ENCODE measurements at regions not wholly inside any gene's neighbourhood (a gene's known extent, or its start where the extent isn't known, plus 50 kb on each side); places are given as distances from the start of the nearest gene placed in this dataset.
"Not testable (repeated sequence)": the region's sequence is repeated elsewhere in the genome, so short reads cannot be mapped to it uniquely, and the experiment has no call there.

DNA sequence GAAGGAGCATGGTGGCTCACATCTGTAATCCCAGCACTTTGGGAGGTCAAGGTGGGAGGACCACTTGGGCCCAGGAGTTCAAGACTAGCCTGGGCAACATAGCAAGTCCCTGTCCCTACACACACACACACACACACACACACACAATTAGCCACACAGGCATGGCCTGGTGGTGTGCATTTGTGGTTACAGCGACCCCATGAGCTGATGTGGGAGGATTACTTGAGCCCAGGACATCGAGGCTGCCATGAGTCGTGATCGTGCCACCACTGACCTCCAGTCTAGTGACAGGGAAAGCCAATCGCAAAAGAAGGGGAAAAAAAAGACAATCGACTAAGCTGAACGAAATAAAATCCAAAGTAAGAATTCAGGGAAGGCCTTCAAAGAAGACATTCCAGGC lies 67.9 kb downstream of the TBX3 start:
- H3K9me3 ChIP-seq (replicated peaks) = no peaks in the 10 kb centered on the region
- no peaks in the 10 kb centered on the region for H3K36me3 ChIP-seq
- no peaks in the 10 kb centered on the region for H3K27me3 ChIP-seq (replicated peaks)
- H3K27ac ChIP-seq = no peak overlapping the region
- no peak overlapping the region for H3K4me3 ChIP-seq
- DNase-seq (ENCODE audit: low read depth in 1 of 2, low spot score in 2 of 2) = no peak
- no peaks in the 10 kb centered on the region for H3K4me1 ChIP-seq (replicated peaks)

DNA sequence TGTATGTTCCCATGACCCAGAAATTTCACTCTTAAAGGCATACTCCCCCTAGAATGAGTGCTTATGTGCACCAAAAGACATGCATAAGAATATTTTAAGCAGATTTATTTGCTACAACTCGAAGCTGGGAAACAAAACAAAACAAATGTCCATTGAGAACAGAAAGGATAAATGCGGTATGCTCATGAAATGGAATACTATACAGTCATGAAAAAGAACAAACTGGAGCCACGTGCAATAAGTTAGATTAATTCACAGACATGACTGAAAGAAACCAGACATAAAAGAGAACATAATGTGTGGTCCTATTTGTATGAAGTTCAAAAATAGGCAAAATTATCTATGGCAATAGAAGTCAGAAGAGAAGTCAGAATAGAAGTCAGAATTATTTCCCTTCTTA lies 69.9 kb downstream of the TBX3 start:
- DNase-seq (ENCODE audit: low read depth in 1 of 2, low spot score in 2 of 2) = no peak
- Histone ChIP-seq H3K4me3 (no peak overlapping the region), H3K36me3 (no peaks in the 10 kb centered on the region), H3K27me3 (replicated peaks) (no peaks in the 10 kb centered on the region), H3K27ac (no peak overlapping the region), H3K4me1 (replicated peaks) (no peaks in the 10 kb centered on the region), H3K9me3 (replicated peaks) (no peaks in the 10 kb centered on the region)

DNA sequence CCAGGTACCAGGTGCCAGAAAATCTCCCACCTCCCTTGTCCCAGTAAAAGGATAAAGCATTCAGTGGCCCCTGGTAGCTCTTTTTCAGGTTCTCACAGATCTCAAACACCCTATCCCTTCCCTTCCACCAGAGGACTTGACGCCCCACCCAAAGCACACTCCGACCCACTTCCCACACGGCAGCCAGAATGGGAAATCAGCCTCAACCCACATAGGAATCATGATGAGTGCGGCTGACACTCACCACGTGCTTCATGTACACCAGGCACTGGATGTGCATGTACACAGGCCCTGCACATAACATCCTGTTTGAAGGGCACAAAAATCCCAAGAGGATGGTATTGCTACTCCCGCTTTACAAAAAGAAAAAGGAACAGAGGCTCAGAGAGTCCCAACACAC lies 71.9 kb downstream of the TBX3 start:
- no peaks in the 10 kb centered on the region for H3K27me3 ChIP-seq (replicated peaks)
- H3K27ac ChIP-seq = no peak overlapping the region
- no peaks in the 10 kb centered on the region for H3K36me3 ChIP-seq
- H3K4me1 ChIP-seq (replicated peaks) = no peaks in the 10 kb centered on the region
- DNase-seq (ENCODE audit: low read depth in 1 of 2, low spot score in 2 of 2) = no peak
- H3K9me3 ChIP-seq (replicated peaks) = no peaks in the 10 kb centered on the region
- H3K4me3 ChIP-seq = no peak overlapping the region

DNA sequence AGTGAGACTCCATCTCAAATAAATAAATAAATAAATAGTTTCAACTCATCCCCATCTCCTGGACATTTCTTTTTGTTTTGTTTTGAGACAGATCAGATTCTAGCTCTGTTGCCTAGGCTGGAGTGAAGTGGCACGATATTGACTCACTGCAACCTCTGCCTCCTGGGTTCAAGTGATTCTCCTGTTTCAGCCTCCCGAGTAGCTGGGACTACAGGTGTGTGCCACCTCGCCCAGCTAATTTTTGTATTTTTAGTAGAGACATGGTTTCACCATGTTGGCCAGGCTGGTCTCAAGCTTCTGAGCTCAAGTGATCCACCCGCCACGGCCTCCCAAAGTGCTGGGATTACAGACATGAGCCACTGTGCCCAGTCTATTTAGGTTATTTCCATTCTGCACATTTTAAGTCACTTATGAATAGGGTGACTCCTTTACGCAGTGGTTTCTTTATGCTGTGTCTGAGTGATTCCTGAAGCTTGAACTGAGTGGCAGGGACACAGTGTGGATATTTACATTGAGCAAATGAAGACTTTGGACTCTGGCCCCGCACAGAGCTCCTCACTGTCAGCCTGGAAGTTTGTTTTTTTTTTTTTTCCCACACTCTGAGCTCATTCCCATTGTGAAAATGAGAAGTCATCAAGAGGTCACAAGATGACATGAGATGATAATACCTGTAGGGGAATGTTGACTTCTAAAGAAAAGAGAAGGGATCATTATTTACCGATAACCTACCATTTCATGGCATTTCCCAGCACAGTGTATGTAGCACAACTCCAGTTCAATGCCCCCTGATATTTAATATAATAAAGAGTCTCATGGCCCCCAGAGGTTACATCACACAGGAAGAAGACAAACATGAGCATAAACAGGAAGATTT lies 72.6 kb downstream of the TBX3 start:
- Histone ChIP-seq H3K27ac (no peak overlapping the region), H3K9me3 (replicated peaks) (no peaks in the 10 kb centered on the region), H3K27me3 (replicated peaks) (no peaks in the 10 kb centered on the region), H3K4me3 (no peak overlapping the region), H3K4me1 (replicated peaks) (no peaks in the 10 kb centered on the region), H3K36me3 (no peaks in the 10 kb centered on the region)
- DNase-seq (ENCODE audit: low read depth in 1 of 2, low spot score in 2 of 2) = no peak

DNA sequence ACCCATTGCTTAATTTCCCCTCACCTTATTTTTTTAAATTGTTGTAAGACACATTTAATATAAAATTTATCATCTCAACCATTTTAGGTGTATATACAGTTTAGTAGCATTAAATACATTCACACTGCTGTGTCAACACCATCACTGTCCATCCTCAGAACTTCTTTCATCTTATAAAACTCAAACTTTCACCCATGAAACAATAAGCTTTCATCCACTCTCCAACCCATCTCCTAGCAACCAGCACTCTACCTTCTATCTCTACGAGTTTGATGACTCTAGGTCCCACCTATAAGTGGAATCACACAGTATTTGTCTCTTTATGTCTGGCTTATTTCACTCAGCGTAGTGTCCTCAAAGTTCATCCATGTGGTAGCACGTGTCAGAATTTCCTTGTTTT lies 75.5 kb downstream of the TBX3 start:
- Histone ChIP-seq H3K9me3 (replicated peaks) (no peaks in the 10 kb centered on the region), H3K27me3 (replicated peaks) (no peaks in the 10 kb centered on the region), H3K27ac (no peak overlapping the region), H3K4me1 (replicated peaks) (no peaks in the 10 kb centered on the region), H3K36me3 (no peaks in the 10 kb centered on the region), H3K4me3 (no peak overlapping the region)
- no peak for DNase-seq (ENCODE audit: low read depth in 1 of 2, low spot score in 2 of 2)

DNA sequence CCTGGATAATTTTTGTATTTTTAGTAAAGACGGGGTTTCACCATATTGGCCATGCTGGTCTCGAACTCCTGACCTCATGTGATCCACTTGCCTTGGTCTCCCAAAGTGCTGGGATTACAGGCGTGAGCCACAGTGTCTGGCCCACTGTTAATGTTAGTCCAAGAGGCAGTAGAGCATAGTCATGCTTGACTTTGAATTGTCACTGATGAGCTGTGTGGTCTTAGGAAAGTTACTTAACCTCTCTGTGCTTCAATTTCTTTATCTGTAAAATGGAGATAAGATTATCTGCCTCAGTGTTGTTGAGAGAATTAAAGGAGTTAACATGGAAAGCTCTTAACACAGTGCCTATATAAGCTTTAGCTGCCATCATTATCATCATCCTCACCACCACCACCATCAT lies 78.1 kb downstream of the TBX3 start:
- H3K27ac ChIP-seq = no peak overlapping the region
- H3K4me3 ChIP-seq = no peak overlapping the region
- H3K9me3 ChIP-seq (replicated peaks) = no peaks in the 10 kb centered on the region
- DNase-seq (ENCODE audit: low read depth in 1 of 2, low spot score in 2 of 2) = no peak
- no peaks in the 10 kb centered on the region for H3K36me3 ChIP-seq
- no peaks in the 10 kb centered on the region for H3K27me3 ChIP-seq (replicated peaks)
- H3K4me1 ChIP-seq (replicated peaks) = no peaks in the 10 kb centered on the region

DNA sequence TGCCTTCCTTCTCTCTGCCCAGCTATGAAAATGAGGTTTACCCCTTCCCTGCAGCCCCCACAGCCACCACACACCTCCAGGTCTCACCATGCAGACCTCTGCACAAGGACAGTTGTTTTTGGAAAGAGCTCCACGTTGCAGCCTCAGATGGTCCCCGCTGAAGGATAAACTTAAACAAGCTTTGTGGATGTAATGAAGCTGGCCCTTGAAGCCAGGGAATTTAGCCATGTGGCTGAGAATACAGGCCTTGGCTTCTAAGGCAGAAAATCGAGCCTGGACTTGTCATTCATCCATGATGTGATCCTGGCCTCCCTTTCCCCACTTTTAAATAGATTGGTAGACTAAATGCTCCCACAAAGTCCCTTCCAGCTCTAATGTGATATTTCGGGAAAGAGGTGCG lies 79.4 kb downstream of the TBX3 start:
- Histone ChIP-seq H3K4me3 (no peak overlapping the region), H3K9me3 (replicated peaks) (no peaks in the 10 kb centered on the region), H3K4me1 (replicated peaks) (no peaks in the 10 kb centered on the region), H3K27ac (no peak overlapping the region), H3K36me3 (no peaks in the 10 kb centered on the region), H3K27me3 (replicated peaks) (no peaks in the 10 kb centered on the region)
- no peak for DNase-seq (ENCODE audit: low read depth in 1 of 2, low spot score in 2 of 2)

DNA sequence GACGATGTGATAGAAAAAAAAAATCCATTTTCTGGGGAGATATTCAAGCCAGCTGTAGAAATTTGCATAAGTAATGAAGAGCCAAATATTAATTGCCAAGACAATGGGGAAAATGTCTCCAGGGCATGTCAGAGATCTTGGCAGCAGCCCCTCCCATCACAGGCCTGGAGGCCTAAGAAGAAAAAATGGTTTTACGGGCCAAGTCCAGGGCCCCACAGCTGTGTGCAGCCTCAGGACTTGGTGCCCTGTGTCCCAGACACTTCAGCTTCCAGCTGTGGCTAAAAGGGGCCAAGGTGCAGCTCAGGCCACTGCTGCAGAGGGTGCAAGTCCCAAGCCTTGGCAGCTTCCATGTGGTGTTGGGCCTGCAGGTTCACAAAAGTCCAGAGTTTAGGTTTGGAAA lies 83.4 kb downstream of the TBX3 start:
- not testable (repeated sequence) for H3K27ac ChIP-seq; H3K36me3 ChIP-seq; H3K4me3 ChIP-seq; DNase-seq (ENCODE audit: low read depth in 1 of 2, low spot score in 2 of 2); H3K9me3 ChIP-seq (replicated peaks); H3K4me1 ChIP-seq (replicated peaks); H3K27me3 ChIP-seq (replicated peaks)

DNA sequence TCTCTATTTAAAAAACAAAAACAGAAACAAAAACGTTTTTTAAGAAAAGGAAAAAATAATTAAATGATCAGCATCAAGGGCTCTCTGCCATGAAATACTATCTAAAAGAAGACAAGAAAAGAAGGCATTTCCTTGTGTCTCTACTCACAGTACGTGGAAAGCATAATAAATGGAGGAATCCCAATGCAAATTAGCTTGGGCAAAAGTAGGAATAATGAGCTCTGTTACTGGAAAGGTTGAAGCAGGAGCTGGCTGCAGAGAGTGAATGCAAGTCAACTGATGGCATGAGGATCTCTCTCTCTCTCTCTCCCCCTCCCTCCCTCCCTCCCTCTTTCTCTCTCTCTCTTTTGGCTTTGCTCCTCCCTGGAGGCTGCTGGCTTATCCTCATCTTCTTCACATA lies 85.9 kb downstream of the TBX3 start:
- Histone ChIP-seq H3K27me3 (replicated peaks) (no peaks in the 10 kb centered on the region), H3K27ac (no peak overlapping the region), H3K4me3 (no peak overlapping the region), H3K9me3 (replicated peaks) (no peaks in the 10 kb centered on the region), H3K36me3 (no peaks in the 10 kb centered on the region), H3K4me1 (replicated peaks) (no peaks in the 10 kb centered on the region)
- no peak for DNase-seq (ENCODE audit: low read depth in 1 of 2, low spot score in 2 of 2)

DNA sequence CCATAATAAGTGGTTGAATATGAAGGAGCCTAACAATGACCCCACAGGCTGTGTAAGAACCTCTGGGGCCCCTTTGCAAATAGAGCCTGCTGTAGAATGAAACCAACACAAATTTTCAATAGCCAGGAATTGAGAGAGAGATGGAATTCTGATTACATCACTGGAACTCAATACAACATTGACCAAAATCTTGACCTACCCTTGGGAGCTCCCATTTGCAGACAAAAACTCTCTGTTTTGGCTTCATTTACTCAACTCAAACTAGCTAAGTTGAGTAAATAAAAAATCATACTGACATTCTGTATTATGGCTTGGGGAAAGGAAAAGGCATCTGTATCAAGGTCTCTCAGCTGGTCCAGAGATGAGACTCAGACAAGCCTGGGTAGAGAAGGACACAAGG lies 91.0 kb downstream of the TBX3 start:
- H3K36me3 ChIP-seq = no peaks in the 10 kb centered on the region
- no peak for DNase-seq (ENCODE audit: low read depth in 1 of 2, low spot score in 2 of 2)
- no peak overlapping the region for H3K27ac ChIP-seq
- no peaks in the 10 kb centered on the region for H3K4me1 ChIP-seq (replicated peaks)
- no peaks in the 10 kb centered on the region for H3K9me3 ChIP-seq (replicated peaks)
- no peak overlapping the region for H3K4me3 ChIP-seq
- no peaks in the 10 kb centered on the region for H3K27me3 ChIP-seq (replicated peaks)

DNA sequence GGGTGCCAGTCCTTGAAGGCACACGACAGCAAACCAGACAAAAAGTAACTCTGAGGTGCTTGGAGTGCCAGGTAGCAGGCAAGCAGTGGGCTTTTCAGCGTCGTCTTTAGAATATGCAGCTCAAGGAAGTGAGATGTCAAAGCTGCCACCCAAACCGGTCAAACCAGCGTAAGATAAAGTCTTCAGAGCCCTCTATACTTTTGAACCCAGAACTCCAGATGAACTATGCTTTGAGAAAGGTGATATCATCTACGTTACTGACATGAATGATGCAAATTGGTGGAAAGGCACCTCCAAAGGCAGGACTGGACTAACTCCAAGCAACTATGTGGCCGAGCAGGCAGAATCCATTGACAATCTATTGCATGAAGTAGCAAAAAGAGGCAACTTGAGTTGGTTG lies 95.9 kb downstream of the TBX3 start:
- Histone ChIP-seq H3K27me3 (replicated peaks) (no peaks in the 10 kb centered on the region), H3K4me1 (replicated peaks) (no peaks in the 10 kb centered on the region), H3K27ac (no peak overlapping the region), H3K36me3 (no peaks in the 10 kb centered on the region), H3K9me3 (replicated peaks) (no peaks in the 10 kb centered on the region), H3K4me3 (no peak overlapping the region)
- DNase-seq (ENCODE audit: low read depth in 1 of 2, low spot score in 2 of 2) = no peak

DNA sequence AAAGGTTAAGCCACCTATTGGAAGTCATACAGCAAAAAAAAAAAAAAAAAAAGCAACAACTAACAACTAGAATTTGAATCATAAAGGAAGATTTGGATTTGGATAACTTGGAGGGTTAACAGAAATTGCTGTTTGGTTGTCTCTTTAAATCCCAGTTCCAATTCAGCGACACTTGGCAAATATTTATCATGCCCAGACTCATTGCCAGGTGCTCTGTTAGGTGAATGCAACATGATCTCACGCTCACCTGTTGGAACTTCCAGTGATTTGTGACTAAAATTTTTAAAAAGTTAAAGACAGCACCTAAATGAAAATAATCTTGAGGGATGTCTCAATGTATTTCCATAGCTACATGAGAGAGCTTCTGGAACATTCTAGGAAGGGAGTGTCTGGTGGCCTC lies 103.7 kb downstream of the TBX3 start:
- H3K27me3 ChIP-seq (replicated peaks) = no peaks in the 10 kb centered on the region
- DNase-seq (ENCODE audit: low read depth in 1 of 2, low spot score in 2 of 2) = no peak
- no peak overlapping the region for H3K4me3 ChIP-seq
- no peak overlapping the region for H3K27ac ChIP-seq
- H3K4me1 ChIP-seq (replicated peaks) = no peaks in the 10 kb centered on the region
- no peaks in the 10 kb centered on the region for H3K36me3 ChIP-seq
- H3K9me3 ChIP-seq (replicated peaks) = no peaks in the 10 kb centered on the region

DNA sequence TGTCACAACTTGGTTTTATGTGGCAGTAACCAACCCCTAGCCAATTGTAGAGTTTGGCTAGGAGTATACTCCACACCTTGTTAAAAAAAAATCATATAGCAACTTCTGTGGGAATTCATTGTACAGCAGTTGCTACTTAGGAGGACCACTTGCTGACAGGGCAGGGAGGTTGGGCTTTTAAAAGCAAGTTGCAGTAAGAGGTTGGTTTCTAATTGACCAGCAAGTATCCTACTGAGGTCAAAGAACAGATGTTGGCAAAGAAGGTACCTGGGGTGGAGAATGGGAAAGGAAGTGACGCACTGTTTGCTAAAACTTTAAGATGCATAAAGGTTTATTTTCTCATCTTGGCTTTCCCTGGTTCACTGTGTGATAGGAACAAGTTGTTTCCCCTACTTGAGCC lies 104.6 kb downstream of the TBX3 start:
- Histone ChIP-seq H3K27ac (no peak overlapping the region), H3K4me1 (replicated peaks) (no peaks in the 10 kb centered on the region), H3K9me3 (replicated peaks) (no peaks in the 10 kb centered on the region), H3K4me3 (no peak overlapping the region), H3K27me3 (replicated peaks) (no peaks in the 10 kb centered on the region), H3K36me3 (no peaks in the 10 kb centered on the region)
- no peak for DNase-seq (ENCODE audit: low read depth in 1 of 2, low spot score in 2 of 2)

DNA sequence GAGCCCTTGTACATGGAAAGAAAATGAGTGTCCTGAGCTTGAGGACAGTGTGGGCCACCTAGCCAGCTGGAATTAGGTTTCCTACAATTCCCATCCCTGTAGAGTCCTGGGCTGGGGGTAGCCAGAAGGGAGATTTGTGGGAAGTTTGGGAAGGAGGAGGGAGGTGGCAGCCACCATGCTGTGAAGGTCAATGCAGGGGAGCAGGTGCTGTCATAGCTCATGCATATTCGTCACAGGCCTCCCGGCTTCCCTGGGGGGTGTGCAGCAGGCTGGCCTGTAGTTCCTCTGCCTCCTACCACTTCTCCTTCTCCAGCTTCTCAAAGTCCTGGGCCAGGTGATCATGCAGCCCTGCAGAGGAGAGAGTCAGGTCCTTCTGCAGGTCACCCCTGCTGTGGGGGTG lies 121.3 kb downstream of the TBX3 start:
- H3K27me3 ChIP-seq (replicated peaks) = 0 out of 2 replicates have a peak, but pooled peaks cover 10% of the 10 kb centered on the region
- no peak for DNase-seq (ENCODE audit: low read depth in 1 of 2, low spot score in 2 of 2)
- H3K9me3 ChIP-seq (replicated peaks) = no peaks in the 10 kb centered on the region
- no peak overlapping the region for H3K27ac ChIP-seq
- no peaks in the 10 kb centered on the region for H3K4me1 ChIP-seq (replicated peaks)
- no peaks in the 10 kb centered on the region for H3K36me3 ChIP-seq
- no peak overlapping the region for H3K4me3 ChIP-seq

DNA sequence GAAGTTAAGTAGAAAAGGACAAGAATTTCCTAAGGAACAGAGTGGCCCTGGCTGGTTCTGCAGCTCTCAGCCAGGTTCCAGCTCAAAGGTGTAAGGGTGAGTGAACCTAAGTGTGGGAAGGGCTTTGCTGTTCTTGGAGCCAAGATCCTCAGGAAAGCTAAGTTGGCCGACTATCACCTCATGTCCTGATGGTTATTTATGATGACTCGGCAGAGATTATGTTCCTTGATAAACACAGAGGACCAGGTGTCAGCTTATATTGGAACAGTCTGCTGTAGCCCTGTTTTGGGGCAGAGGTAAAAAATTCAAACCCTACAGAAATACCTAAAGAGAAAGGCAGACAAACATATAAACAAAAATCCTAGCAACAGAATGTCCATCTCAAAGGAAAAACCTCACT lies 128.5 kb downstream of the TBX3 start:
- H3K36me3 ChIP-seq = no peaks in the 10 kb centered on the region
- no peaks in the 10 kb centered on the region for H3K9me3 ChIP-seq (replicated peaks)
- no peak overlapping the region for H3K4me3 ChIP-seq
- H3K4me1 ChIP-seq (replicated peaks) = no peaks in the 10 kb centered on the region
- no peak overlapping the region for H3K27ac ChIP-seq
- no peak for DNase-seq (ENCODE audit: low read depth in 1 of 2, low spot score in 2 of 2)
- peaks cover 7% of the 10 kb centered on the region; the same call in 1 of the 2 replicates for H3K27me3 ChIP-seq (replicated peaks)

All from SJSA1 (cell line).